Astrocyte (in vitro differentiated cells and primary cell): ENCODE measurements at regions not wholly inside any gene's neighbourhood (a gene's known extent, or its start where the extent isn't known, plus 50 kb on each side); places are given as distances from the start of the nearest gene placed in this dataset.

Source experiments
- CTCF ChIP-seq: IDR thresholded peaks from 2 replicates; pipeline ENCODE4 v1.5.1; 2011; ENCODE audit warnings: low read depth, mild to moderate bottlenecking, inconsistent platforms, low read length, moderate library complexity; ENCODE audit not compliant: insufficient read depth
- EZH2 ChIP-seq: IDR thresholded peaks from 2 replicates; pipeline ENCODE4 v1.6.1; 2012; ENCODE audit warnings: mild to moderate bottlenecking, low read length, inconsistent platforms; ENCODE audit not compliant: insufficient read depth

GRCh38 chrX:43255596-43255995 is 400.5 kb upstream of the MAOA start:
- TF ChIP-seq CTCF = no peak
- TF ChIP-seq EZH2 = no peak
